Glomerular visceral epithelial cell (primary cell): ENCODE measurements at regions not wholly inside any gene's neighbourhood (a gene's known extent, or its start where the extent isn't known, plus 50 kb on each side); places are given as distances from the start of the nearest gene placed in this dataset.

Experiments
- DNase-seq: peaks from one replicate; pipeline ENCODE4 v3.0.0-alpha.2; 2016; ENCODE audit errors: extremely low spot score

GRCh38 chr18:73966954-73967353 is 180.7 kb downstream of the FBXO15 start:
- no peak for DNase-seq

GRCh38 chr18:73962256-73962655 is 185.4 kb downstream of the FBXO15 start:
- DNase-seq: no peak

- no peak for DNase-seq
Observed at GRCh38 chr18:73961804-73962203, 185.8 kb downstream of the FBXO15 start.

- DNase-seq: no peak
Observed at GRCh38 chr18:73959352-73959751, 188.3 kb downstream of the FBXO15 start.

- DNase-seq: no peak
Observed at GRCh38 chr18:73954268-73954667, 193.4 kb downstream of the FBXO15 start.

GRCh38 chr18:73952296-73952946 is 195.2 kb downstream of the FBXO15 start:
- no peak for DNase-seq

- DNase-seq: no peak
Observed at GRCh38 chr18:73950116-73950700, 197.4 kb downstream of the FBXO15 start.

GRCh38 chr18:73948497-73948896 is 199.1 kb downstream of the FBXO15 start:
- DNase-seq: no peak

GRCh38 chr18:73948084-73948483 is 199.6 kb downstream of the FBXO15 start:
- DNase-seq: no peak

- no peak for DNase-seq
Observed at GRCh38 chr18:73947180-73947921, 200.3 kb downstream of the FBXO15 start.

GRCh38 chr18:73945130-73945792 is 202.4 kb downstream of the FBXO15 start:
- no peak for DNase-seq

GRCh38 chr18:73944715-73945114 is 202.9 kb downstream of the FBXO15 start:
- no peak for DNase-seq

GRCh38 chr18:73943763-73944162 is 203.9 kb downstream of the FBXO15 start:
- no peak for DNase-seq

- no peak for DNase-seq
Observed at GRCh38 chr18:73942956-73943355, 204.7 kb downstream of the FBXO15 start.

GRCh38 chr18:73942081-73942625 is 205.5 kb downstream of the FBXO15 start:
- no peak for DNase-seq

- no peak for DNase-seq
Observed at GRCh38 chr18:73940721-73941120, 206.9 kb downstream of the FBXO15 start.

GRCh38 chr18:73939391-73939790 is 208.2 kb downstream of the FBXO15 start:
- DNase-seq: no peak

- DNase-seq: no peak
Observed at GRCh38 chr18:73933685-73934084, 213.9 kb downstream of the FBXO15 start.

GRCh38 chr18:73932976-73933375 is 214.7 kb downstream of the FBXO15 start:
- no peak for DNase-seq

- DNase-seq: no peak
Observed at GRCh38 chr18:73927496-73927895, 220.1 kb downstream of the FBXO15 start.

- no peak for DNase-seq
Observed at GRCh38 chr18:73924836-73925235, 222.8 kb downstream of the FBXO15 start.

- DNase-seq: no peak
Observed at GRCh38 chr18:73924307-73924706, 223.3 kb downstream of the FBXO15 start.
